Spleen (tissue), 11 donors: ENCODE measurements at regions not wholly inside any gene's neighbourhood (a gene's known extent, or its start where the extent isn't known, plus 50 kb on each side); places are given as distances from the start of the nearest gene placed in this dataset.

Experiments used
- DNase-seq: peaks from one replicate; pipeline ENCODE4 v3.0.0-alpha.2; 2020
- H3K27ac ChIP-seq, 8 donors: fragments of 200-600 bp; sonication (generic) in 7 of 8; 1 replicate in 4 of 8; 2 replicates in 4 of 8; pipeline versions ENCODE4 v1.5.0 to v1.8.0; 2016 to 2021; ENCODE audit warnings: inconsistent platforms in 4 of 8, mild to moderate bottlenecking in 4 of 8, moderate library complexity in 1 of 8
- H3K27me3 ChIP-seq, 7 donors: fragments of 200-600 bp; sonication (generic) in 6 of 7; replicated peaks in 1 of 7; 1 replicate in 4 of 7; 2 replicates in 3 of 7; pipeline versions ENCODE4 v1.5.0 to v1.8.0; 2016 to 2021; ENCODE audit warnings: inconsistent platforms in 3 of 7, mild to moderate bottlenecking in 1 of 7
- H3K36me3 ChIP-seq, 6 donors: fragments of 200-600 bp; sonication (generic) in 5 of 6; 1 replicate in 4 of 6; 2 replicates in 2 of 6; pipeline versions ENCODE4 v1.5.0 to v1.8.0; 2016 to 2021; ENCODE audit warnings: inconsistent platforms in 2 of 6
- H3K4me1 ChIP-seq, 6 donors: fragments of 200-600 bp; sonication (generic) in 5 of 6; 1 replicate in 3 of 6; 2 replicates in 3 of 6; pipeline versions ENCODE4 v1.5.0 to v1.8.0; 2016 to 2021; ENCODE audit warnings: inconsistent platforms in 3 of 6
- H3K4me3 ChIP-seq, 8 donors: fragments of 200-600 bp; sonication (generic) in 7 of 8; 1 replicate in 4 of 8; 2 replicates in 4 of 8; pipeline versions ENCODE4 v1.5.0 to v1.8.0; 2016 to 2021; ENCODE audit warnings: inconsistent platforms in 4 of 8, mild to moderate bottlenecking in 4 of 8, moderate library complexity in 2 of 8
- H3K9me3 ChIP-seq, 8 donors: fragments of 200-600 bp; sonication (generic) in 7 of 8; 1 replicate in 4 of 8; 2 replicates in 4 of 8; pipeline versions ENCODE4 v1.5.0 to v1.8.0; 2016 to 2021; ENCODE audit warnings: inconsistent platforms in 4 of 8
- POLR2A ChIP-seq, 3 donors: fragments of 450-650 bp; IDR thresholded peaks; one replicate each; pipeline ENCODE4 v1.5.1; 2017; ENCODE audit warnings: antibody characterized with exemption in 3 of 3, mild to moderate bottlenecking in 1 of 3
- POLR2AphosphoS5 ChIP-seq, 3 donors: sonication (generic); formaldehyde crosslinking; IDR thresholded peaks; one replicate each; pipeline ENCODE4 v1.5.1; 2017; ENCODE audit warnings: antibody characterized with exemption in 3 of 3
- WGBS, 5 donors: extraction: QIAGEN DNeasy Blood & Tissue Kit in 3 of 5; methylation state at CpG; one replicate each; pipeline versions ENCODE4 v1.1.5 to v1.1.7; 2013 to 2018; 5-methylcytosine and 5-hydroxymethylcytosine counted together
- intact Hi-C: fragments of 100-400 bp; cut with DNase I; formaldehyde crosslinking; loops from one replicate; pipeline ENCODE4 v1.15.0; 2023; ENCODE audit warnings: low total_unique reads
- TF ChIP-seq, protein P1 (sequence below), 11 experiments: fragments of 200-600 bp in 7 of 11; fragments of 450-650 bp in 4 of 11; sonication (generic) in 4 of 11; IDR thresholded peaks in 8 of 11; conservative IDR thresholded peaks in 3 of 11; 1 replicate in 7 of 11; 2 replicates in 4 of 11; pipeline versions ENCODE4 v1.4.0 to v1.8.0; 2016 to 2021; ENCODE audit warnings: antibody characterized with exemption in 11 of 11, inconsistent platforms in 4 of 11, mild to moderate bottlenecking in 1 of 11
- donor health status: healthy with polysubstance abuse.
- donor health status: DM: no; HTN: no; CAD: no; lungs with moderate emphysema.
- donor health status: DM: no; HTN: no; CAD: no.
- donor health status: Bipolar disorder and iron deficiency.
- donor health status: healthy.
- donor health status: DM: no; HTN: no; CAD: no.
- donor health status: DM: yes; HTN: yes; CAD: no.

DNA sequence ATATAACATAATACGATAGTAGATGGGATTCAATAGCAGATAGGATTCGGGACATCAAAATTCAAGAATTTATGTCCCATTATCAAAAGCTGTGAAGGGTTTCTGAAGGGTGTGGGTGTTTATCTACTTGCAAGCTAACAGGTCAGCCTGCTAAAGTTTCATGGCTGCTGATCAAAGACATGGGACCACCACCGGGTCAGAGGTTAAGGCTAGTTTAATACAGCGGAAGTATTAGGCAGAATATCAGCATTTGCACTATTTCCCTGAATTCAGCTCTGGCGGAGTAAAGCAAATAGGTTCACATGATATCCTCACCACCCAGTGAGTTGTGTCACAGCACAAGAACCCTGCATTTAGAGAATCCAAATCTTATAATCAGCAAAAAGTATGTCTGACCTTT lies 82.5 kb downstream of the DSEL start:
- Histone ChIP-seq H3K27ac (no peak overlapping the region), H3K36me3 (no peaks in the 10 kb centered on the region), H3K9me3 (peaks cover 0 to 25% (median 17%) of the 10 kb centered on the region in 8 donors), H3K4me1 (no peaks in the 10 kb centered on the region), H3K27me3 (no peaks in the 10 kb centered on the region), H3K4me3 (no peak overlapping the region)
- DNase-seq: no peak
- intact Hi-C loops: no loop called here
- 74 to 88% (median 75%) methylated on average over 5 of the region's 5 CpGs for WGBS, 5 donors
- TF ChIP-seq, protein P1, sequence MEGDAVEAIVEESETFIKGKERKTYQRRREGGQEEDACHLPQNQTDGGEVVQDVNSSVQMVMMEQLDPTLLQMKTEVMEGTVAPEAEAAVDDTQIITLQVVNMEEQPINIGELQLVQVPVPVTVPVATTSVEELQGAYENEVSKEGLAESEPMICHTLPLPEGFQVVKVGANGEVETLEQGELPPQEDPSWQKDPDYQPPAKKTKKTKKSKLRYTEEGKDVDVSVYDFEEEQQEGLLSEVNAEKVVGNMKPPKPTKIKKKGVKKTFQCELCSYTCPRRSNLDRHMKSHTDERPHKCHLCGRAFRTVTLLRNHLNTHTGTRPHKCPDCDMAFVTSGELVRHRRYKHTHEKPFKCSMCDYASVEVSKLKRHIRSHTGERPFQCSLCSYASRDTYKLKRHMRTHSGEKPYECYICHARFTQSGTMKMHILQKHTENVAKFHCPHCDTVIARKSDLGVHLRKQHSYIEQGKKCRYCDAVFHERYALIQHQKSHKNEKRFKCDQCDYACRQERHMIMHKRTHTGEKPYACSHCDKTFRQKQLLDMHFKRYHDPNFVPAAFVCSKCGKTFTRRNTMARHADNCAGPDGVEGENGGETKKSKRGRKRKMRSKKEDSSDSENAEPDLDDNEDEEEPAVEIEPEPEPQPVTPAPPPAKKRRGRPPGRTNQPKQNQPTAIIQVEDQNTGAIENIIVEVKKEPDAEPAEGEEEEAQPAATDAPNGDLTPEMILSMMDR (IDR thresholded peaks at IDR 0.05 in 8 of 11, conservative IDR thresholded peaks at IDR 0.05 in 3 of 11): no peak
- TF ChIP-seq POLR2AphosphoS5 (IDR thresholded peaks at IDR 0.05) (no peak), POLR2A (IDR thresholded peaks at IDR 0.05) (no peak)

DNA sequence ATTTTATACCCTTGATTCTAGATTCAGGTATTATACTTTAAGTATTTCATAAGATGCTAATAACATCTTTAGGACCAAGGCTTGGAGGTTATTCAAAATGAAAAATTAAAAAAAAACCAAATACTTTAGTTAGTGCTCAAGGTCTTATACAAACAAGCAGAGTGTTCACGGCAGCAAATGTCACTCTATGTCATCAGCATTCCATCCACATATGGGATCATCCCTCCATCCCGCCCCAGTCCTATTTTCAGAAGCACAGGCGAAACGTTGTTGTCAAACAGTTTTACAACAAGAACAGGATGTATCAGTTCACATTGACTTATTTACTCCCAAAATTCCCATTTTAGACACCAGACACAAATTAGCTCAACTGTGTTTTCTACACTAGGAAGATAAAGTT lies 83.7 kb downstream of the DSEL start:
- no peak for DNase-seq
- H3K4me1 ChIP-seq: no peaks in the 10 kb centered on the region
- 63 to 85% (median 73%) methylated on average over 4 of the region's 4 CpGs for WGBS, 5 donors
- H3K9me3 ChIP-seq: peaks cover 0 to 14% (median 11%) of the 10 kb centered on the region in 8 donors
- TF ChIP-seq POLR2AphosphoS5 (IDR thresholded peaks at IDR 0.05) (no peak), POLR2A (IDR thresholded peaks at IDR 0.05) (no peak)
- TF ChIP-seq, protein P1 (IDR thresholded peaks at IDR 0.05 in 8 of 11, conservative IDR thresholded peaks at IDR 0.05 in 3 of 11): no peak
- intact Hi-C loops: no loop called here
- no peak overlapping the region for H3K27ac ChIP-seq
- H3K4me3 ChIP-seq: no peak overlapping the region
- no peaks in the 10 kb centered on the region for H3K27me3 ChIP-seq
- no peaks in the 10 kb centered on the region for H3K36me3 ChIP-seq

DNA sequence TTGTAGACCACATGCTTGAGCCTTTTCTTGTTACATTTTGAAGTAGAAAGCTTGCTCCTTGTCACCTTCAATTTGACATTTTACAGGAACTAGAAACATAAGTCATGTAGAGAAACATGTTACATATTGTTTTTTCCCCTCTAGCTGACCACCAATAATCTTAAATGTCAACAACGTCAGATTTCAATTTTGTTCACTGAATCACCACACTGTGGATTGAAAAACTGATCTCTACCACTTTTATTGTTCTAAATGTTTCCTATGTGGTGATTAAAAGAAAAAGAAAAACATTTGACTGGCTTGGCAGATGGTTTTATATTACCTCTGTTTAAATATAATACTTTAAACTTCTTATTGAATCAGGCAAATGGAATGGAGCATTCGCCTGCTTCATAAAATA lies 87.7 kb downstream of the DSEL start:
- no peak overlapping the region for H3K4me3 ChIP-seq
- intact Hi-C loops: no loop called here
- no peaks in the 10 kb centered on the region for H3K4me1 ChIP-seq
- no peaks in the 10 kb centered on the region for H3K36me3 ChIP-seq
- DNase-seq: no peak
- 66 to 77% (median 72%) methylated on average over 2 of the region's 2 CpGs for WGBS, 5 donors
- no peaks in the 10 kb centered on the region for H3K9me3 ChIP-seq
- no peak overlapping the region for H3K27ac ChIP-seq
- no peak for TF ChIP-seq POLR2AphosphoS5 (IDR thresholded peaks at IDR 0.05)
- TF ChIP-seq, protein P1 (IDR thresholded peaks at IDR 0.05 in 8 of 11, conservative IDR thresholded peaks at IDR 0.05 in 3 of 11): no peak
- TF ChIP-seq POLR2A (IDR thresholded peaks at IDR 0.05): no peak
- no peaks in the 10 kb centered on the region for H3K27me3 ChIP-seq

DNA sequence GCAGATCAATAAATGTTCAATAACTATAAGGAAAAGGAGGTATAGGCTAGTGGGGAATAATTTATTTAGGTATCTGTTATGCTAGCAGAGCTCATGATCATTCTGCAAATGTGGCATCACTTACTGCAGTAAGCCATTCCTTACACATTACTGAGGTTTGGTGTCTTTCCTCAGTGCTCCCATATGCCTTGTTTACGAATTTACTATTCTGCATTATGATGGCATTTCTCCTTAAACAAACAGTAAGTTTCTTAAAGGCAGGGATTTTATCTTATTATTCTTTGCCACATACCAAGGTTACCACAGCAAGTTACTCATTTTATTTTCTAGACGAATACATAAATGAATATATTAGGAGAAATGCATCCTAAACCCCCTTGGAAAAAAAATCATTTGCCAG lies 88.4 kb downstream of the DSEL start:
- Histone ChIP-seq H3K27me3 (no peaks in the 10 kb centered on the region), H3K4me1 (no peaks in the 10 kb centered on the region), H3K36me3 (no peaks in the 10 kb centered on the region), H3K9me3 (no peaks in the 10 kb centered on the region), H3K4me3 (no peak overlapping the region), H3K27ac (no peak overlapping the region)
- TF ChIP-seq POLR2AphosphoS5 (IDR thresholded peaks at IDR 0.05) (no peak), POLR2A (IDR thresholded peaks at IDR 0.05) (no peak)
- TF ChIP-seq, protein P1 (IDR thresholded peaks at IDR 0.05 in 8 of 11, conservative IDR thresholded peaks at IDR 0.05 in 3 of 11): no peak
- DNase-seq: no peak
- WGBS, 5 donors: 71 to 89% (median 81%) methylated on average over 2 of the region's 2 CpGs
- intact Hi-C loops: no loop called here
